ENCODE measurements at regions not wholly inside any gene's neighbourhood (a gene's known extent, or its start where the extent isn't known, plus 50 kb on each side); places are given as distances from the start of the nearest gene placed in this dataset.

DNA sequence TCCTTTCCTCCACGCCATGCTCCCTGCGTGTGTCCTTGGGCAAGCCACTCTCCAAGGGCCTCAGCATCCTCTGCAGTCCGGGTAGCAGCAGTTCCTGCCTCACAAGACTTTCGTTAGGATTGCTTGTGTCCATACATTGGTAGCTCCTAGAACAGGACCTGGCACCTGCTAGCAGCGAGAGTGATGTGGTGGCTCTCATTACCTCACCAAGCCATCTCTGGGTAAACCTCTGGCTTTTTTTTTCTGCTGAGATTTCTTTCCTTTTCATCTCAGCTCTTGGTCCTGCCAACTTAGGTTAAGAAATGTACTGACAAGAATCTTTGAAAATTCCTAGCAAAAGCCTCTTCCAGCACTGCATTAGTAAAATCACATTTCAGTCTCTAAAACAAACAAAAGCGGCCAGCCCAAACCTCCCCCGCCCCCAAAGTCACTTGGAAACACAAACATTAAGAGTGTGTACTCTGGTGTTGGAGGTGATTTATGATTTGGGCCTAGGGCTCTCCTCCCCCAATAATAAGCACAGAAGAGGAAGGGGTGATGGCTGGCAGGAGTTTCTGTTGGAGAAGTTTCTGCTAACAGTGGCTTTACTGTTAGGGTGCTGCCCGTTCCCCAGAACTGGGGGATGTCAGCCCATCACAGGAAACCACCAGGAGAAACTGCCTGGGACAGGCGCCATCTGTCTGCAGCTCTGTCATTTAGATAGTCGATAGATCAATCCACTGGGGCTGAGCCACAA, 199.2 kb downstream of the CD83 start:
- Histone ChIP-seq H3K4me3 (no peak overlapping the region), H3K27ac (no peak overlapping the region), H3K4me1 (replicated peaks in 1 of 2) (peaks cover 25 to 33% of the 10 kb centered on the region in 2 donors)
- ATAC-seq (replicated peaks in 6 of 8): peak in 6 of 8 experiments; percentile 33 to 73 (median 58)
- in situ Hi-C loops (cut with MboI; ENCODE audit: low pct_unique_long_range_greater_than_20kb in 2 of 9, low sequenced_read_pairs in 9 of 9, unreplicated experiment in 9 of 9): no loop called here
- 26 to 80% (median 65%) methylated on average over 1 to 8 of the region's 10 CpGs; no CpG with 5 or more reads in 1 of the 10 experiments for WGBS, 10 experiments

- 50 to 100% (median 80%) methylated on average over 1 to 3 of the region's 6 CpGs; no CpG with 5 or more reads in 5 of the 10 experiments for WGBS, 10 experiments
- ATAC-seq (replicated peaks in 6 of 8): peak in 5 of 8 experiments; percentile 13 to 53 (median 42)
- no peak overlapping the region for H3K4me3 ChIP-seq
- in situ Hi-C loops (cut with MboI; ENCODE audit: low pct_unique_long_range_greater_than_20kb in 2 of 9, low sequenced_read_pairs in 9 of 9, unreplicated experiment in 9 of 9): no loop called here
- H3K4me1 ChIP-seq (replicated peaks in 1 of 2): peaks cover 25 to 33% of the 10 kb centered on the region in 2 donors
- peak overlapping the region in 1 of 2 donors; percentile 43 for H3K27ac ChIP-seq
Observed at GRCh38 chr6:14317387-14317970, 199.9 kb downstream of the CD83 start.

GRCh38 chr6:14320332-14320731, 202.8 kb downstream of the CD83 start:
- no peak overlapping the region for H3K27ac ChIP-seq
- 49 to 100% (median 60%) methylated on average over 1 to 5 of the region's 5 CpGs; no CpG with 5 or more reads in 1 of the 10 experiments for WGBS, 10 experiments
- H3K4me3 ChIP-seq: no peak overlapping the region
- no peak for ATAC-seq (replicated peaks in 6 of 8)
- H3K4me1 ChIP-seq (replicated peaks in 1 of 2): peaks cover 40 to 50% of the 10 kb centered on the region in 2 donors
- in situ Hi-C loops (cut with MboI; ENCODE audit: low pct_unique_long_range_greater_than_20kb in 2 of 9, low sequenced_read_pairs in 9 of 9, unreplicated experiment in 9 of 9): no loop called here

DNA sequence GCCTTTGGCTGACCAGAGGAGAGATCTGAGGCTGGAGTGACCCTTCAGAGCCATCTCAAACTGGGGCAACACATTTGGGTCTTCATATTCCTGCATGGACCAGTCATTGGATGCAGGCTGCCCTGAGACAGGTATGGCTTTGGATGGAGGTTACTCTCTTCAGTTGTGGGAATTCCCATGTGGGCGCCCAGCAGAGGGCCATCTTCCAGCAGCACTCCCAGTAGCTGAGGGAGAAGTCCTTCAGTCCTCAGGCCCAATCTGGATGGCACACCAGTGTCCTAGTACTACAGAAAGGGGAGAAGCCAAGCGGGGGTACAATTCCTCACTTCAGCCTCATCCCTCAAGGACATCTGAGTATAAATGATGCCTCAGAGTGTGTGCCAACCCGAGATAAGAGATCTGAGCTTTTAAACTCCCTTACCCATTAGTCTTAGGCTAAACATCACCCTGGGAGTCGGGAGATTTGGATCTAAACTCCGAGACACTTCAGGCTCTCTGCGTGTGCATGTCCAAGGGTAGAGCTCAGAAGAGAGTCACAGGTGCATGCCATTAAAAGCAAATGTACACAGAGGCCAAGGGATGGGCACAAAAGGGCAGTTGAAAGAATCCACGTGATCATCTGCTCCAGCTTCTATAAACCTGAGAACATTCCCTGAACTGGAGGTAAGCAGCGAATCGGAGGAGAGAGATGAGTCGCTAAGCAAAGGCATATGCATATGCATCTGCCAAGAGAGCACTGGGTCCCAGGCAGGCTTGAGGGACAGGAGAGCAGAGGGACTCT, 204.6 kb downstream of the CD83 start:
- Histone ChIP-seq H3K27ac (no peak overlapping the region), H3K4me3 (no peak overlapping the region), H3K4me1 (replicated peaks in 1 of 2) (peaks cover 31 to 43% of the 10 kb centered on the region in 2 donors)
- WGBS, 10 experiments: 0 to 100% (median 69%) methylated on average over 1 to 10 of the region's 10 CpGs; no CpG with 5 or more reads in 1 of the 10 experiments
- ATAC-seq (replicated peaks in 6 of 8): peak in 1 of 8 experiments; percentile 8
- in situ Hi-C loops (cut with MboI; ENCODE audit: low pct_unique_long_range_greater_than_20kb in 2 of 9, low sequenced_read_pairs in 9 of 9, unreplicated experiment in 9 of 9): no loop called here

DNA sequence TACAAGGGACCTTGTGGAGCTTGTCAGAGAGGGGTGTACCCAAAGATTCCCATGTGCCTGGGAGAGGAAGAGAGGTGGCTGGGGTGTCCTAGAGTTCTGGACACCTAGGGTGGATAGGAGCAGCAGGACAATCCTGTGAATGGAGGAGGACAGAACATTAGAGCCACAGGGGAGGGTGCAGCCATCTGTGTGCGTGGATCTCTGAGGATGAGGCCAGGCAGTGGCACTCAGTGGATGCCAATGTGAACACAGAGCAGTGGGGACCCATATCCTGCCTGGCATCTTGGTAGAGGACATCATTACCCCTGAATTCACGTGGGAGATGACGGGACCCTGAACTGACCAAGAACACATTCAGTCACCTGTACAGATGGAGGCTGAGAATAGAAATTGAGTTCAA, 205.3 kb downstream of the CD83 start:
- Histone ChIP-seq H3K27ac (no peak overlapping the region), H3K4me1 (replicated peaks in 1 of 2) (peaks cover 24 to 36% of the 10 kb centered on the region in 2 donors), H3K4me3 (no peak overlapping the region)
- no peak for ATAC-seq (replicated peaks in 6 of 8)
- WGBS, 10 experiments: 0 to 100% (median 100%) methylated on average over 1 to 2 of the region's 3 CpGs; no CpG with 5 or more reads in 5 of the 10 experiments
- in situ Hi-C loops (cut with MboI; ENCODE audit: low pct_unique_long_range_greater_than_20kb in 2 of 9, low sequenced_read_pairs in 9 of 9, unreplicated experiment in 9 of 9): no loop called here

DNA sequence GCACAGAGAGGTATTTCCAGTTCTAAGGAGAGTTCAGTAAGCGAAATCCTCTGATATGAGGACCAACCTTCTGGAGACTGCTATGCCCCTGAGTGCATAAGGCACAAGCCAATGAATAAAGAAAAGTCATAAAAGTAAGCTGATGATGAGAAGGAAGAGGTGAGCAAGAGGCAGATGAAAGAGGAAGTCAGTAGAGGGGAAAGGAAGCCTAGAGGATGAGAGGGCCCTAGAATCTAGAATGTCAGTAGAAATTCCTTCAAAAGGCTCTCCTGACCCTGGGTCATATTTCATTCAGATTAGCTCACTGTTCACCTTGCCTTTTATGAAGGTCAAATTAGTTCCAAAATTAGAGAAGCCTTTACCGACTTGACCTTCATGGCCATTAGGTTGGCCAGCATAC, 209.2 kb downstream of the CD83 start:
- in situ Hi-C loops (cut with MboI; ENCODE audit: low pct_unique_long_range_greater_than_20kb in 2 of 9, low sequenced_read_pairs in 9 of 9, unreplicated experiment in 9 of 9): no loop called here
- no peak overlapping the region for H3K4me3 ChIP-seq
- ATAC-seq (replicated peaks in 6 of 8): no peak
- H3K27ac ChIP-seq: no peak overlapping the region
- 24 to 100% (median 92%) methylated on average over 1 to 2 of the region's 2 CpGs; no CpG with 5 or more reads in 1 of the 10 experiments for WGBS, 10 experiments
- H3K4me1 ChIP-seq (replicated peaks in 1 of 2): peaks cover 16 to 17% of the 10 kb centered on the region in 2 donors

DNA sequence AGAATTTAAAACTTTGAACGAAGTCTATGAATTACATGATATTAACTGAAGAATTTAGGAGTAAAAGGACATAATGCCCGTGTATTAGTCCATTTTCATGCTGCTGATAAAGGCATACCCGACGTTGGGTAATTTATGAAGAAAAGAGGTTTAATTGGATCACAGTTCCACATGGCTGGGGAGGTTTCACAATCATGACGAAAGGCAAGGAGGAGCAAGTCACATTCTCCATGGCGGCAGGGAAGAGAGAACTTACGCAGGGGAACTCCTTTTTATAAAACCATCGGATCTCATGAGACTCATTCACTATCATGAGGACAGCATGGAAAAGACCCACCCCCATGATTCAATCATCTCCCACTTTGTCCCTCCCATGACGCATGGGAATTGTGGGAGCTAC, 210.6 kb downstream of the CD83 start:
- H3K4me3 ChIP-seq: no peak overlapping the region
- in situ Hi-C loops (cut with MboI; ENCODE audit: low pct_unique_long_range_greater_than_20kb in 2 of 9, low sequenced_read_pairs in 9 of 9, unreplicated experiment in 9 of 9): no loop called here
- 50 to 97% (median 82%) methylated on average over 3 to 9 of the region's 9 CpGs for WGBS, 10 experiments
- no peak overlapping the region for H3K27ac ChIP-seq
- H3K4me1 ChIP-seq (replicated peaks in 1 of 2): peaks cover 15% of the 10 kb centered on the region in 2 donors
- ATAC-seq (replicated peaks in 6 of 8): no peak

DNA sequence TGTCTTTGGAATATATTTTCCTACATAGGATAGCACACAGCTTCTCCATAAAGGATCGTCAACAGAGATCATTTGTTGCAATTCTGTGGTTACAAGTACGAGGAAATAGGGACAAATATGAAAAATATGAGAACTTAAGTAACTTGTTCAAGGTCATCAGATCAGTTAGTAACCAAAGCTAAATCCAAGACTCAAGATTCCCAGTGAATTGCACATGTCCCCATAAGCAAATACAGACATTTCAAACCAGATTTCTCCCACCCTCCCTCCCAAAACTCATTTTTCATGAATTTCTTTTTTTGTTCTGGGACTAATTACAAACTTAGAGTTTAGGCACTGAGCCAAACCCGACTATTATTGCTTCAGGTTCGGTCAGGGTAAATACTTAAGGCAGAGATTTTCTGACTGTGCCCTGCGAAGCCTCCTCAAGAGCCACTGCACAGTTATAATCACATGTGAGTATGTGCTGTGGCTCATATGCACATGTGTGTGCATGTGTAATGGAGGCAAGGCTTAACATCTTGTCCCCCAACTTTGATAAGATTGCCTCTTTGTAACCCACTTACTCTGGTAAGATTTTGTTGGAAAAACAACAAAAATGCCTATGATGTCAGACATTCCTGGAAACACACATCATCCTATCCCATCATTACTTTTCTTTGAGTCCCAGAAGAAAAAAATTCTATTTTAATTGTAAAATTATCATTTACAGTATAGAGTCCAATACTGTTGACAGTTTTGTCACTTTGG, 216.2 kb downstream of the CD83 start:
- no peak for ATAC-seq (replicated peaks in 6 of 8)
- WGBS, 10 experiments: 0 to 98% (median 87%) methylated on average over 1 to 5 of the region's 5 CpGs; no CpG with 5 or more reads in 1 of the 10 experiments

GRCh38 chr6:14335071-14335470, 217.5 kb downstream of the CD83 start:
- whole genome bisulfite sequencing, 10 experiments: 14 to 100% (median 77%) methylated on average over 1 to 2 of the region's 2 CpGs; no CpG with 5 or more reads in 1 of the 10 experiments
- in situ Hi-C loops (cut with MboI; ENCODE audit: low pct_unique_long_range_greater_than_20kb in 2 of 9, low sequenced_read_pairs in 9 of 9, unreplicated experiment in 9 of 9): no loop called here
- H3K4me3 ChIP-seq: no peak overlapping the region
- H3K27ac ChIP-seq: no peak overlapping the region
- no peak for ATAC-seq (replicated peaks in 6 of 8)
- H3K4me1 ChIP-seq (replicated peaks in 1 of 2): no peaks in the 10 kb centered on the region

More for the DNA sequence above, 216.2 kb downstream of the CD83 start:
- Histone ChIP-seq H3K4me1 (replicated peaks in 1 of 2) (no peaks in the 10 kb centered on the region), H3K4me3 (no peak overlapping the region), H3K27ac (no peak overlapping the region)
- in situ Hi-C loops (cut with MboI; ENCODE audit: low pct_unique_long_range_greater_than_20kb in 2 of 9, low sequenced_read_pairs in 9 of 9, unreplicated experiment in 9 of 9): no loop called here

- 71 to 100% (median 95%) methylated on average over 2 to 3 of the region's 3 CpGs; no CpG with 5 or more reads in 2 of the 10 experiments for WGBS, 10 experiments
- Histone ChIP-seq H3K4me1 (replicated peaks in 1 of 2) (no peaks in the 10 kb centered on the region), H3K27ac (no peak overlapping the region), H3K4me3 (no peak overlapping the region)
- peak in 1 of 8 experiments; percentile 52 for ATAC-seq (replicated peaks in 6 of 8)
- in situ Hi-C loops (cut with MboI; ENCODE audit: low pct_unique_long_range_greater_than_20kb in 2 of 9, low sequenced_read_pairs in 9 of 9, unreplicated experiment in 9 of 9): no loop called here
Observed at GRCh38 chr6:14337152-14337551, 219.6 kb downstream of the CD83 start.

- no peak for ATAC-seq (replicated peaks in 6 of 8)
- 0 to 56% (median 23%) methylated on average over 1 of the region's 1 CpG; no CpG with 5 or more reads in 6 of the 10 experiments for WGBS, 10 experiments
- H3K4me1 ChIP-seq (replicated peaks in 1 of 2): no peaks in the 10 kb centered on the region
- H3K27ac ChIP-seq: no peak overlapping the region
- in situ Hi-C loops (cut with MboI; ENCODE audit: low pct_unique_long_range_greater_than_20kb in 2 of 9, low sequenced_read_pairs in 9 of 9, unreplicated experiment in 9 of 9): no loop called here
- H3K4me3 ChIP-seq: no peak overlapping the region
Observed at GRCh38 chr6:14339172-14339571, 221.6 kb downstream of the CD83 start.

- 40 to 100% (median 87%) methylated on average over 1 to 4 of the region's 4 CpGs; no CpG with 5 or more reads in 1 of the 10 experiments for WGBS, 10 experiments
- in situ Hi-C loops (cut with MboI; ENCODE audit: low pct_unique_long_range_greater_than_20kb in 2 of 9, low sequenced_read_pairs in 9 of 9, unreplicated experiment in 9 of 9): no loop called here
- ATAC-seq (replicated peaks in 6 of 8): no peak
- Histone ChIP-seq H3K27ac (no peak overlapping the region), H3K4me1 (replicated peaks in 1 of 2) (no peaks in the 10 kb centered on the region), H3K4me3 (no peak overlapping the region)
Observed at GRCh38 chr6:14339711-14340584, 222.4 kb downstream of the CD83 start.

Data from motor neuron (in vitro differentiated cells).